ENCODE measurements at regions not wholly inside any gene's neighbourhood (a gene's known extent, or its start where the extent isn't known, plus 50 kb on each side); places are given as distances from the start of the nearest gene placed in this dataset.

GRCh38 chr4:84441758-84442377 is 57.2 kb downstream of the NKX6-1 start:
- no peak for TF ChIP-seq POLR2A (IDR thresholded peaks at IDR 0.05)
- TF ChIP-seq, protein P1, sequence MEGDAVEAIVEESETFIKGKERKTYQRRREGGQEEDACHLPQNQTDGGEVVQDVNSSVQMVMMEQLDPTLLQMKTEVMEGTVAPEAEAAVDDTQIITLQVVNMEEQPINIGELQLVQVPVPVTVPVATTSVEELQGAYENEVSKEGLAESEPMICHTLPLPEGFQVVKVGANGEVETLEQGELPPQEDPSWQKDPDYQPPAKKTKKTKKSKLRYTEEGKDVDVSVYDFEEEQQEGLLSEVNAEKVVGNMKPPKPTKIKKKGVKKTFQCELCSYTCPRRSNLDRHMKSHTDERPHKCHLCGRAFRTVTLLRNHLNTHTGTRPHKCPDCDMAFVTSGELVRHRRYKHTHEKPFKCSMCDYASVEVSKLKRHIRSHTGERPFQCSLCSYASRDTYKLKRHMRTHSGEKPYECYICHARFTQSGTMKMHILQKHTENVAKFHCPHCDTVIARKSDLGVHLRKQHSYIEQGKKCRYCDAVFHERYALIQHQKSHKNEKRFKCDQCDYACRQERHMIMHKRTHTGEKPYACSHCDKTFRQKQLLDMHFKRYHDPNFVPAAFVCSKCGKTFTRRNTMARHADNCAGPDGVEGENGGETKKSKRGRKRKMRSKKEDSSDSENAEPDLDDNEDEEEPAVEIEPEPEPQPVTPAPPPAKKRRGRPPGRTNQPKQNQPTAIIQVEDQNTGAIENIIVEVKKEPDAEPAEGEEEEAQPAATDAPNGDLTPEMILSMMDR (IDR thresholded peaks at IDR 0.05): no peak
